HL-60 (cell line): ENCODE measurements at regions not wholly inside any gene's neighbourhood (a gene's known extent, or its start where the extent isn't known, plus 50 kb on each side); places are given as distances from the start of the nearest gene placed in this dataset.

Experiments
- DNase-seq, 2 experiments: peaks; one replicate each; pipeline ENCODE4 v3.0.0-alpha.2; 2010 to 2020; ENCODE audit warnings: low read depth in 1 of 2, low spot score in 1 of 2
- H3K27ac ChIP-seq: fragments of 250-450 bp; sonication (Bioruptor Pico); replicated peaks from 2 replicates; pipeline ENCODE4 v1.5.1; 2020; ENCODE audit warnings: mild to moderate bottlenecking, moderate library complexity
- H3K27me3 ChIP-seq: fragments of 250-450 bp; sonication (Bioruptor Pico); 2 replicates; pipeline ENCODE4 v1.5.1; 2021; ENCODE audit warnings: mild to moderate bottlenecking, moderate library complexity; ENCODE audit not compliant: insufficient read depth, poor library complexity, severe bottlenecking
- H3K4me3 ChIP-seq: replicated peaks from 2 replicates; pipeline ENCODE4 v1.5.1; 2011; ENCODE audit warnings: mild to moderate bottlenecking, control low read depth, low read length; ENCODE audit not compliant: insufficient read depth
- GABPA ChIP-seq: IDR thresholded peaks from 2 replicates; pipeline ENCODE4 v1.6.1; 2012; ENCODE audit warnings: low read depth
- POLR2AphosphoS5 ChIP-seq: IDR thresholded peaks from 2 replicates; pipeline ENCODE4 v1.6.1; 2012; ENCODE audit warnings: low read depth
- SPI1 ChIP-seq: IDR thresholded peaks from 2 replicates; pipeline ENCODE4 v1.6.1; 2012; ENCODE audit warnings: low read depth, mild to moderate bottlenecking, borderline replicate concordance
- TF ChIP-seq, protein P1 (sequence below): IDR thresholded peaks from 2 replicates; pipeline ENCODE4 v1.6.1; 2012; ENCODE audit warnings: low read depth; ENCODE audit not compliant: insufficient replicate concordance
- TF ChIP-seq, protein P2 (sequence below): IDR thresholded peaks from one replicate; pipeline ENCODE4 v1.5.1; 2011; ENCODE audit warnings: low read length, control low read depth, inconsistent platforms; ENCODE audit not compliant: insufficient read depth

DNA sequence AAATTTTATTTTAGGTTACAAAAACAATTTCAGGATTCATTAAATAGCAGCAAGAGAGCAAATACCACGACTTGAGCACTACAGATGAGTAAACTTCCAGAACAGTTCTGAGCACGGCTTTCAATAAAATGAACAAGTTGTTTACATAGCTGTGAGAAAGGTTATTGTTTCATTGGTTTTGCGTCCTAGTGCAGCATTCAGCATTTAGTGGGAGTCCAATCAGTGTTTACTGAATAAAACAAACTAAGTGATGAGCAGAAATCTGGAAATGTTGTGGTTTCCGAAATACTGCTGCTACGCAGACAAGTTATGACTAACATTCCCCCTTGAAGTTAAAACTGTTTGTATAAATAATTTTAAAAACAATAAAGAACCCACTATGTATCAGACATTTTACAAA is 251.5 kb upstream of the STARD13 start:
- TF ChIP-seq GABPA (no peak), POLR2AphosphoS5 (no peak), SPI1 (no peak)
- TF ChIP-seq, protein P1, sequence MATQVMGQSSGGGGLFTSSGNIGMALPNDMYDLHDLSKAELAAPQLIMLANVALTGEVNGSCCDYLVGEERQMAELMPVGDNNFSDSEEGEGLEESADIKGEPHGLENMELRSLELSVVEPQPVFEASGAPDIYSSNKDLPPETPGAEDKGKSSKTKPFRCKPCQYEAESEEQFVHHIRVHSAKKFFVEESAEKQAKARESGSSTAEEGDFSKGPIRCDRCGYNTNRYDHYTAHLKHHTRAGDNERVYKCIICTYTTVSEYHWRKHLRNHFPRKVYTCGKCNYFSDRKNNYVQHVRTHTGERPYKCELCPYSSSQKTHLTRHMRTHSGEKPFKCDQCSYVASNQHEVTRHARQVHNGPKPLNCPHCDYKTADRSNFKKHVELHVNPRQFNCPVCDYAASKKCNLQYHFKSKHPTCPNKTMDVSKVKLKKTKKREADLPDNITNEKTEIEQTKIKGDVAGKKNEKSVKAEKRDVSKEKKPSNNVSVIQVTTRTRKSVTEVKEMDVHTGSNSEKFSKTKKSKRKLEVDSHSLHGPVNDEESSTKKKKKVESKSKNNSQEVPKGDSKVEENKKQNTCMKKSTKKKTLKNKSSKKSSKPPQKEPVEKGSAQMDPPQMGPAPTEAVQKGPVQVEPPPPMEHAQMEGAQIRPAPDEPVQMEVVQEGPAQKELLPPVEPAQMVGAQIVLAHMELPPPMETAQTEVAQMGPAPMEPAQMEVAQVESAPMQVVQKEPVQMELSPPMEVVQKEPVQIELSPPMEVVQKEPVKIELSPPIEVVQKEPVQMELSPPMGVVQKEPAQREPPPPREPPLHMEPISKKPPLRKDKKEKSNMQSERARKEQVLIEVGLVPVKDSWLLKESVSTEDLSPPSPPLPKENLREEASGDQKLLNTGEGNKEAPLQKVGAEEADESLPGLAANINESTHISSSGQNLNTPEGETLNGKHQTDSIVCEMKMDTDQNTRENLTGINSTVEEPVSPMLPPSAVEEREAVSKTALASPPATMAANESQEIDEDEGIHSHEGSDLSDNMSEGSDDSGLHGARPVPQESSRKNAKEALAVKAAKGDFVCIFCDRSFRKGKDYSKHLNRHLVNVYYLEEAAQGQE: no peak
- TF ChIP-seq, protein P2, sequence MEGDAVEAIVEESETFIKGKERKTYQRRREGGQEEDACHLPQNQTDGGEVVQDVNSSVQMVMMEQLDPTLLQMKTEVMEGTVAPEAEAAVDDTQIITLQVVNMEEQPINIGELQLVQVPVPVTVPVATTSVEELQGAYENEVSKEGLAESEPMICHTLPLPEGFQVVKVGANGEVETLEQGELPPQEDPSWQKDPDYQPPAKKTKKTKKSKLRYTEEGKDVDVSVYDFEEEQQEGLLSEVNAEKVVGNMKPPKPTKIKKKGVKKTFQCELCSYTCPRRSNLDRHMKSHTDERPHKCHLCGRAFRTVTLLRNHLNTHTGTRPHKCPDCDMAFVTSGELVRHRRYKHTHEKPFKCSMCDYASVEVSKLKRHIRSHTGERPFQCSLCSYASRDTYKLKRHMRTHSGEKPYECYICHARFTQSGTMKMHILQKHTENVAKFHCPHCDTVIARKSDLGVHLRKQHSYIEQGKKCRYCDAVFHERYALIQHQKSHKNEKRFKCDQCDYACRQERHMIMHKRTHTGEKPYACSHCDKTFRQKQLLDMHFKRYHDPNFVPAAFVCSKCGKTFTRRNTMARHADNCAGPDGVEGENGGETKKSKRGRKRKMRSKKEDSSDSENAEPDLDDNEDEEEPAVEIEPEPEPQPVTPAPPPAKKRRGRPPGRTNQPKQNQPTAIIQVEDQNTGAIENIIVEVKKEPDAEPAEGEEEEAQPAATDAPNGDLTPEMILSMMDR: no peak
- Histone ChIP-seq H3K27me3 (no peaks in the 10 kb centered on the region), H3K27ac (no peak overlapping the region), H3K4me3 (no peak overlapping the region)
- DNase-seq: no peak

DNA sequence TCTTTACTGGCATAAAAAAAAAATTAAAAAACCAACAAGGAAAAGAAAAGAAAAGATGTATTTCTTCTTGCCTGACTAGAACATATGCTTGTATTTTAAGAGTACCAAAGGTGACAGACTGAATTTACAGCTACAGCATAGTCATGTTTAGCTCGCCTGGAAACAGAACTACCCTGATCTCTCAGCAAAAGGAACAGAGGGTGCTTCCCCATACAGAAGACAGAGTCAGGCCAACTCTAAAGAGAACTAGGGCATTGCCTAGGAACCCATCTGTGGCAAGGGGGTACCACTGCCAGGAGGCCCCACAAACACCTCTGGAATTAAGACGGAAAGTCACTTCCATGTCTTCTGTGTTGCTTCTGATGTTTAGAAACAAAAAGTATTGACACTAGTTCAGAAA is 252.1 kb upstream of the STARD13 start:
- Histone ChIP-seq H3K4me3 (no peak overlapping the region), H3K27ac (no peak overlapping the region)

DNA sequence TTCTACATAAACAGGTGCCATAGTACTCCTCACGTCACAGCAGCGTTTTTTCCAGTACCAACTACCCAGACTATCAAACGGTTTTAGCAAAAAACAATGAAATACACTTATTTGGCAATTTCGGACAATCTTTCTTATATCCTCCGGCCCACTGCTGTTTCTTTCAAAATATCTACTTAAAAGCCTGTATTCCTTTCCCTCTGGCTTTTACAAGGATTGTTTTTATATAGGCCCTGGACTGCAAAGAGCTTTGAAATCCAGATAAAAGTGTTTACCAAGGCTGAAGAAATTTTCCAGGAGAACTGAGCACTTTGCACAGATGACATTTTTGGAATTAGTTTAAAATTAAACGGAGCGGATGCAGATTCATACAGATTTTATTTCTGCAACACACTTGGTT is 255.9 kb upstream of the STARD13 start:
- H3K4me3 ChIP-seq: peak overlapping the region; percentile 49; the same call in 1 of the 2 replicates
- DNase-seq: no peak
- TF ChIP-seq GABPA (no peak), SPI1 (no peak), POLR2AphosphoS5 (no peak)
- TF ChIP-seq, protein P2: no peak
- TF ChIP-seq, protein P1: no peak
- no peaks in the 10 kb centered on the region for H3K27me3 ChIP-seq
- peak overlapping the region; percentile 97 for H3K27ac ChIP-seq

More for the DNA sequence above, 252.1 kb upstream of the STARD13 start:
- peak in 1 of 2 experiments; percentile 34 for DNase-seq
- no peaks in the 10 kb centered on the region for H3K27me3 ChIP-seq
- TF ChIP-seq, protein P1: no peak
- no peak for TF ChIP-seq SPI1
- TF ChIP-seq, protein P2: no peak
- TF ChIP-seq POLR2AphosphoS5: no peak
- TF ChIP-seq GABPA: no peak
